DND-41 (cell line): ENCODE measurements at regions not wholly inside any gene's neighbourhood (a gene's known extent, or its start where the extent isn't known, plus 50 kb on each side); places are given as distances from the start of the nearest gene placed in this dataset.

Experiments
- ATAC-seq: fragments of 200-7000 bp; cut with Tn5 transposase; 3 replicates; pipeline ENCODE4 v1.9.1; 2021; ENCODE audit warnings: low read depth; ENCODE audit not compliant: insufficient read depth
- DNase-seq: peaks from one replicate; pipeline ENCODE4 v3.0.0-alpha.2; 2020
- H2AFZ ChIP-seq: 2 replicates; pipeline ENCODE4 v1.6.0; 2012; ENCODE audit warnings: low read depth, low read length
- H3K27ac ChIP-seq: 2 replicates; pipeline ENCODE4 v1.5.1; 2012; ENCODE audit warnings: low read length, inconsistent platforms
- H3K27me3 ChIP-seq: fragments of 200-600 bp; sonication (generic); 2 replicates; pipeline ENCODE4 v1.6.0; 2012; ENCODE audit warnings: low read length, mild to moderate bottlenecking, inconsistent platforms; ENCODE audit not compliant: insufficient read depth, poor library complexity
- H3K36me3 ChIP-seq: 2 replicates; pipeline ENCODE4 v1.5.1; 2012; ENCODE audit warnings: low read length, inconsistent platforms; ENCODE audit not compliant: insufficient read depth
- H3K4me1 ChIP-seq: 2 replicates; pipeline ENCODE4 v1.5.1; 2012; ENCODE audit warnings: mild to moderate bottlenecking, low read length; ENCODE audit not compliant: insufficient read depth
- H3K4me2 ChIP-seq: 2 replicates; pipeline ENCODE4 v1.6.0; 2012; ENCODE audit warnings: mild to moderate bottlenecking, moderate library complexity, low read length, inconsistent platforms; ENCODE audit not compliant: insufficient read depth
- H3K4me3 ChIP-seq, 2 experiments: fragments of 200-600 bp in 1 of 2; shearing (Covaris generic) in 1 of 2; 2 replicates each; pipeline ENCODE4 v1.5.1; 2012 to 2016; ENCODE audit warnings: inconsistent platforms in 2 of 2, low read length in 2 of 2, mild to moderate bottlenecking in 2 of 2, low read depth in 1 of 2, moderate library complexity in 1 of 2
- H3K79me2 ChIP-seq: 2 replicates; pipeline ENCODE4 v1.6.0; 2012; ENCODE audit warnings: low read length, inconsistent platforms; ENCODE audit not compliant: insufficient read depth
- H3K9ac ChIP-seq: 2 replicates; pipeline ENCODE4 v1.6.0; 2012; ENCODE audit warnings: low read depth, mild to moderate bottlenecking, inconsistent platforms, low read length, moderate library complexity
- H3K9me3 ChIP-seq: 2 replicates; pipeline ENCODE4 v1.5.1; 2012; ENCODE audit warnings: low read length, moderate library complexity, mild to moderate bottlenecking, inconsistent platforms; ENCODE audit not compliant: insufficient read depth, severe bottlenecking
- H4K20me1 ChIP-seq: 2 replicates; pipeline ENCODE4 v1.6.0; 2012; ENCODE audit warnings: low read length; ENCODE audit not compliant: insufficient read depth
- EZH2 ChIP-seq: IDR thresholded peaks from 3 replicates; pipeline ENCODE4 v1.6.1; 2012; ENCODE audit warnings: borderline replicate concordance, low read depth, mild to moderate bottlenecking, moderate library complexity, low read length, inconsistent platforms; ENCODE audit not compliant: severe bottlenecking
- TF ChIP-seq, protein P1 (sequence below): IDR thresholded peaks from 2 replicates; pipeline ENCODE4 v1.5.1; 2012; ENCODE audit warnings: borderline replicate concordance, low read length, moderate library complexity, mild to moderate bottlenecking; ENCODE audit not compliant: poor library complexity, severe bottlenecking; ENCODE audit errors: extremely low read depth

DNA sequence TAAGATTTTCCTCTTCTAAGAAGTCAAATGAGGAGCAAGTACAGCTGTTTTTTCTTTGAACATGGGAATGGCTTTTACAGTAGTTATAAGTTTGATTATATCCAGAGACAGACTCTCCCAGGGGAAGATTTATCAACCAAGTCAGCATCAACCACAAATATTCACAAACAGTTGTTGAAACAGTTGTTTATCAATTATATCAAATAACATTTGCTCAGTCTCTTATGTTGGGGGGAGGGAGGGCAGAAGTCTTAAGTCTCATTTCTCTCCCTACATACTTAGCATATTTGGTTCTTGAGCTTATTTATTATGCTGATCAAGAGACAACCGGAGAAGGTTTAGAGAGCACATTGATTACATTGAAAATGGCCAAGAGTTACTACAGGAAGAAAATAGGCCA, 110.1 kb downstream of the FBXO8 start:
- H3K79me2 ChIP-seq: no peaks in the 10 kb centered on the region
- DNase-seq (no peak), ATAC-seq (no peak)
- no peaks in the 10 kb centered on the region for H3K4me1 ChIP-seq
- no peak overlapping the region for H2AFZ ChIP-seq
- no peak overlapping the region for H3K4me3 ChIP-seq
- H3K9me3 ChIP-seq: no peaks in the 10 kb centered on the region
- TF ChIP-seq EZH2: no peak
- TF ChIP-seq, protein P1, sequence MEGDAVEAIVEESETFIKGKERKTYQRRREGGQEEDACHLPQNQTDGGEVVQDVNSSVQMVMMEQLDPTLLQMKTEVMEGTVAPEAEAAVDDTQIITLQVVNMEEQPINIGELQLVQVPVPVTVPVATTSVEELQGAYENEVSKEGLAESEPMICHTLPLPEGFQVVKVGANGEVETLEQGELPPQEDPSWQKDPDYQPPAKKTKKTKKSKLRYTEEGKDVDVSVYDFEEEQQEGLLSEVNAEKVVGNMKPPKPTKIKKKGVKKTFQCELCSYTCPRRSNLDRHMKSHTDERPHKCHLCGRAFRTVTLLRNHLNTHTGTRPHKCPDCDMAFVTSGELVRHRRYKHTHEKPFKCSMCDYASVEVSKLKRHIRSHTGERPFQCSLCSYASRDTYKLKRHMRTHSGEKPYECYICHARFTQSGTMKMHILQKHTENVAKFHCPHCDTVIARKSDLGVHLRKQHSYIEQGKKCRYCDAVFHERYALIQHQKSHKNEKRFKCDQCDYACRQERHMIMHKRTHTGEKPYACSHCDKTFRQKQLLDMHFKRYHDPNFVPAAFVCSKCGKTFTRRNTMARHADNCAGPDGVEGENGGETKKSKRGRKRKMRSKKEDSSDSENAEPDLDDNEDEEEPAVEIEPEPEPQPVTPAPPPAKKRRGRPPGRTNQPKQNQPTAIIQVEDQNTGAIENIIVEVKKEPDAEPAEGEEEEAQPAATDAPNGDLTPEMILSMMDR: no peak
- no peaks in the 10 kb centered on the region for H3K36me3 ChIP-seq
- H3K27ac ChIP-seq: no peak overlapping the region
- no peak overlapping the region for H3K9ac ChIP-seq
- no peak overlapping the region for H3K4me2 ChIP-seq
- no peaks in the 10 kb centered on the region for H3K27me3 ChIP-seq
- no peaks in the 10 kb centered on the region for H4K20me1 ChIP-seq

DNA sequence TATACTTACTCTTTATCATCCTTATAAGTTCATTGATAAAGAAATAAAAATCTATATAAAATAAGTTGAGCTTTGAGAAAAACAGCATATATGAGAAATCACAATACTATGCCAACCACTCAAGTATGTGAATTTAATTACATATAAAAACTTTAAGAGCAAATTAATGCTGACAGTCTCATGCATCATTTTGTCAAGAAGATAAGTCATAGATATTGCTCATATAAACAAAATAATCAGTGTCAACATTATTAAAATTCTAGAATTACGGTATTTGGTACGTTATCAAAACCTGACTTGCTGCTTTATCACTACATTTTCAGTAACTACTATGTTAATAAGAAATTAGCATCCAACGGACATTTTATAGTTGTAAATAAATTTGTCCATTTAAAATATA, 111.2 kb downstream of the FBXO8 start:
- ATAC-seq (no peak), DNase-seq (no peak)
- H3K79me2 ChIP-seq: no peaks in the 10 kb centered on the region
- H3K4me3 ChIP-seq: no peak overlapping the region
- H3K36me3 ChIP-seq: no peaks in the 10 kb centered on the region
- H3K27ac ChIP-seq: no peak overlapping the region
- no peak overlapping the region for H3K4me2 ChIP-seq
- H4K20me1 ChIP-seq: no peaks in the 10 kb centered on the region
- no peak overlapping the region for H2AFZ ChIP-seq
- H3K27me3 ChIP-seq: no peaks in the 10 kb centered on the region
- no peaks in the 10 kb centered on the region for H3K9me3 ChIP-seq
- TF ChIP-seq, protein P1: no peak
- no peak for TF ChIP-seq EZH2
- no peaks in the 10 kb centered on the region for H3K4me1 ChIP-seq
- H3K9ac ChIP-seq: no peak overlapping the region

DNA sequence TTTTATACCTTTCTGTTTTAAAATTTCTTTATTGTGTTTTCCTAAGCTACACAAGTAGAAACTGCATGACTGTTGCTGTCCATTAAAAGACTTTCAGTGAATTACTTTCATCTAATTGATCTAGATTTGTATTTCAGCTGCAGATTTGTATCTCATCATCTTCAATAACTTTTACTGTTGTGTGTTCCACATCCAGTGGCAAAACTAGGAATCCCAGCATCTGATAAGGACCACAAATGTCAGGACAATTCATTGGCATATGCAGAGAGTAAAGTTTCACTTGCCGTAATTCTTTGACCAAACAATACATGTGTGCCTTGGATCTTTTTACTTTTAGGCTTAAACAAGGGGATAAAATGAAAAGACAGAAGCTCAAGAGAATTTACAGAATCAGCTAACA, 112.6 kb downstream of the FBXO8 start:
- TF ChIP-seq EZH2: no peak
- TF ChIP-seq, protein P1: no peak

DNA sequence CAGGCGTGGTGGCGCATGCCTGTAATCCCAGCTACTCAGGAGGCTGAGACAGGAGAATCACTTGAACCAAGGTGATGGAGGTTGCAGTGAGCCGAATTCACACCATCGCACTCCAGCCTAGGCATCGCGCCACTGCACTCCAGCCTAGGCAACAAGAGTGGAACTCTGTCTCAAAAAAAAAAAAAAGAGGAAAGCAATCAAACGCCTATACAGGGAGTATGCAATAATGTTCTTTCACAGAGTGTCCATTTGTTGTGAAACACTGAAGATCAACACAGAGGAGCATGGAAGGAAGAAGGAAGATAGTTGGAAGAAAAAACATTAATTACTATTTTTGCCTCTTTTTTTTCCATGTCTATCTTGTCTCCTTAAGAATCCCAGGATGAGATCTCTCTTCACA, 113.4 kb downstream of the FBXO8 start:
- H2AFZ ChIP-seq: no peak overlapping the region
- H3K4me1 ChIP-seq: no peaks in the 10 kb centered on the region
- no peaks in the 10 kb centered on the region for H3K36me3 ChIP-seq
- H4K20me1 ChIP-seq: no peaks in the 10 kb centered on the region
- H3K9me3 ChIP-seq: no peaks in the 10 kb centered on the region
- H3K4me2 ChIP-seq: no peak overlapping the region
- TF ChIP-seq, protein P1: no peak
- no peak for TF ChIP-seq EZH2
- no peaks in the 10 kb centered on the region for H3K79me2 ChIP-seq
- no peak overlapping the region for H3K4me3 ChIP-seq
- DNase-seq (no peak), ATAC-seq (no peak)
- no peak overlapping the region for H3K9ac ChIP-seq
- H3K27ac ChIP-seq: no peak overlapping the region
- H3K27me3 ChIP-seq: no peaks in the 10 kb centered on the region

More for the DNA sequence above, 112.6 kb downstream of the FBXO8 start:
- no peak overlapping the region for H3K4me2 ChIP-seq
- ATAC-seq (no peak), DNase-seq (no peak)
- no peaks in the 10 kb centered on the region for H4K20me1 ChIP-seq
- no peak overlapping the region for H2AFZ ChIP-seq
- no peaks in the 10 kb centered on the region for H3K36me3 ChIP-seq
- H3K27ac ChIP-seq: no peak overlapping the region
- no peaks in the 10 kb centered on the region for H3K27me3 ChIP-seq
- no peaks in the 10 kb centered on the region for H3K4me1 ChIP-seq
- H3K9me3 ChIP-seq: no peaks in the 10 kb centered on the region
- H3K9ac ChIP-seq: no peak overlapping the region
- no peaks in the 10 kb centered on the region for H3K79me2 ChIP-seq
- no peak overlapping the region for H3K4me3 ChIP-seq
